PC-9 (cell line): ENCODE measurements at regions not wholly inside any gene's neighbourhood (a gene's known extent, or its start where the extent isn't known, plus 50 kb on each side); places are given as distances from the start of the nearest gene placed in this dataset.

ENCODE experiments used
- BruUV-seq: library from RNA; stranded (reverse); fragments of 400-500 nt; replicated peaks from 2 replicates; lab custom pipeline; 2021; lab: Mats Ljungman, UMichigan
- CTCF ChIA-PET: fragments of 300-600 bp; sonication (Branson Sonifier 250); formaldehyde crosslinking; loops from one replicate; lab custom pipeline; 2022; ENCODE audit warnings: antibody characterized with exemption; lab: Charles Lee
- POLR2A ChIA-PET: fragments of 300-600 bp; sonication (Branson Sonifier 250); formaldehyde crosslinking; loops from one replicate; lab custom pipeline; 2022; ENCODE audit warnings: antibody characterized with exemption; ENCODE audit not compliant: unreplicated experiment; lab: Charles Lee
- DNase-seq, 2 experiments: peaks; one replicate each; pipeline versions ENCODE4 v3.0.0 to v3.0.0-alpha.2; 2015 to 2022; ENCODE audit warnings: mixed read lengths in 1 of 2
- H2AFZ ChIP-seq: fragments of 200-600 bp; sonication (generic); 2 replicates; pipeline ENCODE4 v1.8.1; 2017; ENCODE audit warnings: antibody characterized with exemption
- H3F3A ChIP-seq: fragments of 200-600 bp; sonication (generic); 2 replicates; pipeline ENCODE4 v1.8.1; 2017; ENCODE audit warnings: antibody characterized with exemption, mild to moderate bottlenecking, low read depth; ENCODE audit not compliant: insufficient read depth
- H3K27ac ChIP-seq: fragments of 200-600 bp; sonication (generic); 2 replicates; pipeline ENCODE4 v1.6.1; 2016; ENCODE audit warnings: mixed run types
- H3K27me3 ChIP-seq: fragments of 200-600 bp; sonication (generic); 2 replicates; pipeline ENCODE4 v1.6.1; 2016; ENCODE audit warnings: low read depth, mixed run types; ENCODE audit not compliant: insufficient read depth
- H3K36me3 ChIP-seq: fragments of 200-600 bp; sonication (generic); 2 replicates; pipeline ENCODE4 v1.6.1; 2016; ENCODE audit warnings: low read depth, mixed run types
- H3K4me1 ChIP-seq: fragments of 200-600 bp; sonication (generic); replicated peaks from 2 replicates; pipeline ENCODE4 v1.6.1; 2016; ENCODE audit warnings: mixed run types; ENCODE audit not compliant: insufficient read depth
- H3K4me2 ChIP-seq: fragments of 200-600 bp; sonication (generic); 2 replicates; pipeline ENCODE4 v1.6.1; 2017; ENCODE audit warnings: mixed run types
- H3K4me3 ChIP-seq: fragments of 200-600 bp; sonication (generic); 2 replicates; pipeline ENCODE4 v1.6.1; 2016; ENCODE audit warnings: mixed run types
- H3K79me2 ChIP-seq: fragments of 200-600 bp; sonication (generic); 2 replicates; pipeline ENCODE4 v1.6.1; 2017; ENCODE audit warnings: low read depth, mixed run types
- H3K9me2 ChIP-seq: fragments of 200-600 bp; sonication (generic); 2 replicates; pipeline ENCODE4 v1.8.1; 2017; ENCODE audit warnings: mild to moderate bottlenecking; ENCODE audit not compliant: insufficient read depth
- H3K9me3 ChIP-seq: fragments of 200-600 bp; sonication (generic); 2 replicates; pipeline ENCODE4 v1.8.1; 2016; ENCODE audit warnings: low read depth; ENCODE audit not compliant: insufficient read depth
- H4K20me1 ChIP-seq: fragments of 200-600 bp; sonication (generic); 2 replicates; pipeline ENCODE4 v1.8.1; 2017; ENCODE audit not compliant: insufficient read depth
- CTCF ChIP-seq: fragments of 200-600 bp; sonication (generic); conservative IDR thresholded peaks from 2 replicates; pipeline ENCODE4 v1.6.1; 2017; ENCODE audit warnings: mixed run types, antibody characterized with exemption, mild to moderate bottlenecking, moderate library complexity
- EZH2 ChIP-seq: fragments of 200-600 bp; sonication (generic); IDR thresholded peaks from 2 replicates; pipeline ENCODE4 v1.8.0; 2017; ENCODE audit warnings: antibody characterized with exemption, low read depth
- intact Hi-C: fragments of 100-400 bp; cut with micrococcal nuclease; formaldehyde crosslinking; loops from one replicate; pipeline ENCODE4 v1.10.0; 2022; ENCODE audit not compliant: unreplicated experiment

DNA sequence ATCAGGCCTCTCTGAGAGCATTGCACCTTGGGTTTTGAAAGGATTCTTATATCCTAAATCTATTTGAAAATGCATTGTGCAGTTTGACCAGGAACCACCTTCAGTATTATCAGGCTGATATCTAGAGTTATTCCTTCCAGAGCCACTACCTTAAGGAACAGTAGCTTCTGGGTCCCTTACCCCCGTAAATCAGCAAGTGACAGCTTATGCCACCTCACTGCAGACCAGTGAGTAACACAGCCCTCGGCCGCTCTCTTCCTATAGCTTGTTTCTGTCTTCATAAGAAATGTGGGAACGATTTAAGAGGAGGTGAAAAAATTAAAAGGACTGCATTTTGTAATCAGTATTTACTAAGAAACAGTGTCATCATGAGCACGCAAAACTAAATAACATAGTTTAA lies 584.2 kb downstream of the GALR1 start:
- no TSS peak for BruUV-seq

GRCh38 chr18:77851802-77852201 lies 602.2 kb downstream of the GALR1 start:
- H3K9me3 ChIP-seq = no peaks in the 10 kb centered on the region
- no peak overlapping the region for H3K27ac ChIP-seq
- no peaks in the 10 kb centered on the region for H3F3A ChIP-seq
- no peaks in the 10 kb centered on the region for H3K4me1 ChIP-seq
- intact Hi-C loops = no loop called here
- peaks cover 44% of the 10 kb centered on the region for H3K27me3 ChIP-seq
- H3K36me3 ChIP-seq = no peaks in the 10 kb centered on the region
- CTCF ChIA-PET = no interaction called here
- TF ChIP-seq EZH2 (no peak), CTCF (no peak)
- H4K20me1 ChIP-seq = no peaks in the 10 kb centered on the region
- H3K79me2 ChIP-seq = no peaks in the 10 kb centered on the region
- no peak overlapping the region for H3K4me3 ChIP-seq
- H3K9me2 ChIP-seq = no peaks in the 10 kb centered on the region
- BruUV-seq = no TSS peak
- H2AFZ ChIP-seq = no peak overlapping the region
- POLR2A ChIA-PET = no interaction called here
- DNase-seq = no peak
- H3K4me2 ChIP-seq = no peak overlapping the region

More for the DNA sequence above, 584.2 kb downstream of the GALR1 start:
- intact Hi-C loops = no loop called here
- no peak overlapping the region for H2AFZ ChIP-seq
- H3K4me2 ChIP-seq = no peak overlapping the region
- no peaks in the 10 kb centered on the region for H4K20me1 ChIP-seq
- CTCF ChIA-PET = no interaction called here
- TF ChIP-seq CTCF (no peak), EZH2 (no peak)
- no peaks in the 10 kb centered on the region for H3K79me2 ChIP-seq
- H3K36me3 ChIP-seq = no peaks in the 10 kb centered on the region
- H3K27me3 ChIP-seq = peaks cover 27% of the 10 kb centered on the region
- no peak overlapping the region for H3K27ac ChIP-seq
- DNase-seq = no peak
- no peak overlapping the region for H3K4me3 ChIP-seq
- no peaks in the 10 kb centered on the region for H3K9me2 ChIP-seq
- no peaks in the 10 kb centered on the region for H3K4me1 ChIP-seq
- POLR2A ChIA-PET = no interaction called here
- no peaks in the 10 kb centered on the region for H3F3A ChIP-seq
- no peaks in the 10 kb centered on the region for H3K9me3 ChIP-seq

DNA sequence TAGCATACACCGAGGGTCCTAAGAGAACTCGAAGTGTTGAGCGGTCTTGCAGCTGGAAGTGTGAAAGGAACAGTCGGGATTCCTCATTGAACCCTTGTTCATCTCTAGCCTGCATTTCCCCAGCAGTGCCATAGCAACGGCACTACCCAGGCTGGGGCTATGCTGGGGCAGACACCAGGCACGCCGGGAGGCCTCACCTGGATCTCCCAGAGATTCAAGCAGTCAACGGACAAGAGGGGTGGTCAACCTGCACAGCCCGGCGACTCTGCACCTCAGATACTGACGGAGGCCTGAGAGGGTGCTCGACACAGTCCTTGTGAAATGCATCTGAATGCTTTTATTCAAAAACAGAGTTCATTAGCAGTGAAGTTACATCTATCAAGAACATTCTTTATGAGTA lies 604.2 kb downstream of the GALR1 start:
- no peaks in the 10 kb centered on the region for H3K9me2 ChIP-seq
- no peak overlapping the region for H3K4me3 ChIP-seq
- DNase-seq = no peak
- H2AFZ ChIP-seq = no peak overlapping the region
- peaks cover 62% of the 10 kb centered on the region for H3K27me3 ChIP-seq
- no peaks in the 10 kb centered on the region for H4K20me1 ChIP-seq
- BruUV-seq = no TSS peak
- H3K79me2 ChIP-seq = no peaks in the 10 kb centered on the region
- no peaks in the 10 kb centered on the region for H3F3A ChIP-seq
- no peak overlapping the region for H3K27ac ChIP-seq
- CTCF ChIA-PET = no interaction called here
- POLR2A ChIA-PET = no interaction called here
- no peaks in the 10 kb centered on the region for H3K9me3 ChIP-seq
- intact Hi-C loops = no loop called here
- no peaks in the 10 kb centered on the region for H3K4me1 ChIP-seq
- H3K4me2 ChIP-seq = no peak overlapping the region
- no peaks in the 10 kb centered on the region for H3K36me3 ChIP-seq
- no peak for TF ChIP-seq EZH2
- TF ChIP-seq CTCF = no peak
